Smooth muscle cell (in vitro differentiated cells): ENCODE measurements at regions not wholly inside any gene's neighbourhood (a gene's known extent, or its start where the extent isn't known, plus 50 kb on each side); places are given as distances from the start of the nearest gene placed in this dataset.
A peak's percentile ranks its signal among the peaks of the same experiment; 100 is the strongest.

Source experiments
- DNase-seq: peaks from one replicate; lab custom pipeline; 2025; ENCODE audit not compliant: unreplicated experiment; lab: John Stamatoyannopoulos, UW
- H2AFZ ChIP-seq: fragments of 200-600 bp; sonication (generic); 2 replicates; pipeline ENCODE4 v1.6.0; 2016; ENCODE audit warnings: antibody characterized with exemption, low read depth, mild to moderate bottlenecking
- H3F3A ChIP-seq: fragments of 200-600 bp; sonication (generic); 2 replicates; pipeline ENCODE4 v1.6.0; 2017; ENCODE audit warnings: antibody characterized with exemption, low read depth
- H3K27ac ChIP-seq: fragments of 200-600 bp; sonication (generic); 2 replicates; pipeline ENCODE4 v1.5.1; 2016; ENCODE audit warnings: low read depth, mild to moderate bottlenecking
- H3K27me3 ChIP-seq: fragments of 200-600 bp; sonication (generic); 2 replicates; pipeline ENCODE4 v1.6.1; 2016; ENCODE audit warnings: low read depth, mild to moderate bottlenecking
- H3K36me3 ChIP-seq: fragments of 200-600 bp; sonication (generic); 2 replicates; pipeline ENCODE4 v1.5.1; 2016; ENCODE audit warnings: low read depth
- H3K4me1 ChIP-seq: fragments of 200-600 bp; sonication (generic); 2 replicates; pipeline ENCODE4 v1.5.1; 2016; ENCODE audit warnings: low read depth
- H3K4me2 ChIP-seq: fragments of 200-600 bp; sonication (generic); 2 replicates; pipeline ENCODE4 v1.6.0; 2016; ENCODE audit warnings: mild to moderate bottlenecking
- H3K4me3 ChIP-seq: fragments of 200-600 bp; sonication (generic); 2 replicates; pipeline ENCODE4 v1.5.1; 2016; ENCODE audit warnings: mild to moderate bottlenecking
- H3K79me2 ChIP-seq: fragments of 200-600 bp; sonication (generic); 2 replicates; pipeline ENCODE4 v1.6.0; 2016; ENCODE audit warnings: low read depth, mild to moderate bottlenecking
- H3K9ac ChIP-seq: fragments of 200-600 bp; sonication (generic); 2 replicates; pipeline ENCODE4 v1.6.0; 2016; ENCODE audit warnings: low read depth
- H3K9me3 ChIP-seq: fragments of 200-600 bp; sonication (generic); replicated peaks from 2 replicates; pipeline ENCODE4 v1.5.1; 2016; ENCODE audit warnings: low read depth
- H4K20me1 ChIP-seq: fragments of 200-600 bp; sonication (generic); 2 replicates; pipeline ENCODE4 v1.6.0; 2016; ENCODE audit warnings: low read depth
- CTCF ChIP-seq: fragments of 200-600 bp; sonication (generic); IDR thresholded peaks from 2 replicates; pipeline ENCODE4 v1.5.1; 2017; ENCODE audit warnings: borderline replicate concordance, mild to moderate bottlenecking, antibody characterized with exemption; ENCODE audit not compliant: insufficient read depth, poor library complexity, severe bottlenecking
- WGBS: methylation state at CpG from one replicate; pipeline ENCODE4 v1.1.7; 2016; ENCODE audit warnings: low lambda C conversion rate; 5-methylcytosine and 5-hydroxymethylcytosine counted together

GRCh38 chr7:110522061-110522760 lies 568.7 kb upstream of the LRRN3 start:
- H3K27ac ChIP-seq = peak overlapping the region; percentile 64

GRCh38 chr7:110522761-110523200 lies 568.1 kb upstream of the LRRN3 start:
- Histone ChIP-seq H3K4me1 (no peaks in the 10 kb centered on the region), H2AFZ (peak overlapping the region; percentile 66), H3F3A (no peaks in the 10 kb centered on the region), H3K27me3 (no peaks in the 10 kb centered on the region), H3K79me2 (no peaks in the 10 kb centered on the region), H3K27ac (peak overlapping the region; percentile 64), H3K4me3 (no peak overlapping the region), H3K9ac (peak overlapping the region; percentile 75), H3K9me3 (no peaks in the 10 kb centered on the region), H4K20me1 (no peaks in the 10 kb centered on the region), H3K36me3 (no peaks in the 10 kb centered on the region), H3K4me2 (no peak overlapping the region)
- no peak for DNase-seq
- 60% methylated on average over 3 of the region's 3 CpGs for WGBS
- no peak for TF ChIP-seq CTCF

More at GRCh38 chr7:110522061-110522760, 568.7 kb upstream of the LRRN3 start:
- Histone ChIP-seq H3K9ac (peak overlapping the region; percentile 75), H3K27me3 (no peaks in the 10 kb centered on the region), H3F3A (no peaks in the 10 kb centered on the region), H2AFZ (peak overlapping the region; percentile 66), H3K4me1 (no peaks in the 10 kb centered on the region), H3K36me3 (no peaks in the 10 kb centered on the region), H4K20me1 (no peaks in the 10 kb centered on the region), H3K9me3 (no peaks in the 10 kb centered on the region), H3K79me2 (no peaks in the 10 kb centered on the region), H3K4me3 (no peak overlapping the region), H3K4me2 (no peak overlapping the region)
- WGBS = 79% methylated on average over 5 of the region's 5 CpGs
- TF ChIP-seq CTCF = no peak
- no peak for DNase-seq

GRCh38 chr7:110529175-110529574 lies 561.8 kb upstream of the LRRN3 start:
- Histone ChIP-seq H2AFZ (no peak overlapping the region), H3K9me3 (no peaks in the 10 kb centered on the region), H3K9ac (no peak overlapping the region), H3K36me3 (no peaks in the 10 kb centered on the region), H3K4me1 (no peaks in the 10 kb centered on the region), H3F3A (no peaks in the 10 kb centered on the region), H3K27me3 (no peaks in the 10 kb centered on the region), H3K4me3 (no peak overlapping the region), H3K79me2 (no peaks in the 10 kb centered on the region), H3K27ac (no peak overlapping the region), H4K20me1 (no peaks in the 10 kb centered on the region), H3K4me2 (no peak overlapping the region)
- 90% methylated on average over 2 of the region's 2 CpGs for WGBS
- no peak for TF ChIP-seq CTCF
- no peak for DNase-seq

- no peak for DNase-seq
- Histone ChIP-seq H3K79me2 (no peaks in the 10 kb centered on the region), H3K4me3 (no peak overlapping the region), H3K9me3 (no peaks in the 10 kb centered on the region), H2AFZ (peak overlapping the region; percentile 3), H3K27me3 (no peaks in the 10 kb centered on the region), H3K9ac (no peak overlapping the region), H3K4me1 (no peaks in the 10 kb centered on the region), H3K36me3 (no peaks in the 10 kb centered on the region), H3K27ac (peak overlapping the region; percentile 46), H3F3A (peaks cover 6% of the 10 kb centered on the region), H4K20me1 (no peaks in the 10 kb centered on the region), H3K4me2 (no peak overlapping the region)
- TF ChIP-seq CTCF = no peak
Measured at GRCh38 chr7:110531186-110531585, 559.7 kb upstream of the LRRN3 start.
